Neural progenitor cell (in vitro differentiated cells): ENCODE measurements at regions not wholly inside any gene's neighbourhood (a gene's known extent, or its start where the extent isn't known, plus 50 kb on each side); places are given as distances from the start of the nearest gene placed in this dataset.

Experiments used
- EZH2 ChIP-seq: fragments of 200-600 bp; sonication (generic); IDR thresholded peaks from 2 replicates; pipeline ENCODE4 v1.6.1; 2017; ENCODE audit warnings: antibody characterized with exemption, mild to moderate bottlenecking, moderate library complexity
- EZH2phosphoT487 ChIP-seq: fragments of 200-600 bp; sonication (generic); IDR thresholded peaks from 2 replicates; pipeline ENCODE4 v1.6.1; 2017; ENCODE audit warnings: antibody characterized with exemption
- TF ChIP-seq, protein P1 (sequence below): fragments of 200-600 bp; sonication (generic); IDR thresholded peaks from 2 replicates; pipeline ENCODE4 v1.5.1; 2017; ENCODE audit warnings: antibody characterized with exemption, mild to moderate bottlenecking

GRCh38 chr1:183721041-183721440, 67.9 kb upstream of the APOBEC4 start:
- TF ChIP-seq, protein P1, sequence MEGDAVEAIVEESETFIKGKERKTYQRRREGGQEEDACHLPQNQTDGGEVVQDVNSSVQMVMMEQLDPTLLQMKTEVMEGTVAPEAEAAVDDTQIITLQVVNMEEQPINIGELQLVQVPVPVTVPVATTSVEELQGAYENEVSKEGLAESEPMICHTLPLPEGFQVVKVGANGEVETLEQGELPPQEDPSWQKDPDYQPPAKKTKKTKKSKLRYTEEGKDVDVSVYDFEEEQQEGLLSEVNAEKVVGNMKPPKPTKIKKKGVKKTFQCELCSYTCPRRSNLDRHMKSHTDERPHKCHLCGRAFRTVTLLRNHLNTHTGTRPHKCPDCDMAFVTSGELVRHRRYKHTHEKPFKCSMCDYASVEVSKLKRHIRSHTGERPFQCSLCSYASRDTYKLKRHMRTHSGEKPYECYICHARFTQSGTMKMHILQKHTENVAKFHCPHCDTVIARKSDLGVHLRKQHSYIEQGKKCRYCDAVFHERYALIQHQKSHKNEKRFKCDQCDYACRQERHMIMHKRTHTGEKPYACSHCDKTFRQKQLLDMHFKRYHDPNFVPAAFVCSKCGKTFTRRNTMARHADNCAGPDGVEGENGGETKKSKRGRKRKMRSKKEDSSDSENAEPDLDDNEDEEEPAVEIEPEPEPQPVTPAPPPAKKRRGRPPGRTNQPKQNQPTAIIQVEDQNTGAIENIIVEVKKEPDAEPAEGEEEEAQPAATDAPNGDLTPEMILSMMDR, result no peak
- TF ChIP-seq EZH2phosphoT487, result no peak
- no peak for TF ChIP-seq EZH2
